Stomach (tissue), 4 donors: ENCODE measurements at regions not wholly inside any gene's neighbourhood (a gene's known extent, or its start where the extent isn't known, plus 50 kb on each side); places are given as distances from the start of the nearest gene placed in this dataset.

ENCODE experiments used
- EP300 ChIP-seq: sonication (generic); formaldehyde crosslinking; IDR thresholded peaks from one replicate; pipeline ENCODE4 v1.6.1; 2017; ENCODE audit warnings: antibody characterized with exemption
- POLR2AphosphoS5 ChIP-seq, 3 donors: sonication (generic); formaldehyde crosslinking; IDR thresholded peaks; one replicate each; pipeline ENCODE4 v1.6.1; 2016; ENCODE audit warnings: antibody characterized with exemption in 3 of 3

- no peak for TF ChIP-seq EP300
- TF ChIP-seq POLR2AphosphoS5 (IDR thresholded peaks at IDR 0.05) = no peak
Measured at GRCh38 chr12:43106355-43106754, 445.6 kb downstream of the ADAMTS20 start.
